ENCODE measurements at regions not wholly inside any gene's neighbourhood (a gene's known extent, or its start where the extent isn't known, plus 50 kb on each side); places are given as distances from the start of the nearest gene placed in this dataset.

DNA sequence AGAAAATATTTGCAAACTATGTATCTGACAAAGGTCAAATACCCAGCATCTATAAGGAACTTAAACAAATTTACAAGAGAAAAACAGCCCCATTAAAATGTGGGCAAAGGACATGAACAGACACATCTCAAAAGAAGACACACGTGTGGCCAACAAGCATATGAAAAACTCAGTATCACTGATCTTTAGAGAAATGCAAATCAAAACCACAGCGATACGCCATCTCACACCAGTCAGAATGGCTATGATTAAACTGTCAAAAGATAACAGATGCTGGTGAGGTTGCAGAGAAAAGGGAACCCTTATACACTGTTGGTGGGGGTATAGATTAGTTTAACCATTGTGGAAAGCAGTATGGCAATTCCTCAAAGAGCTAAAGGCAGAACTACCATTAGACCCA, 64.3 kb upstream of the RBMS1 start:
- no peak overlapping the region for H3K4me2 ChIP-seq
- ATAC-seq = no peak
- CTCF ChIA-PET = interaction anchor here (1.2 kb wide), 1 partner anchor 25 kb away, joined by 3 read pairs; no protein-coding TSS in a partner anchor
- no peak for DNase-seq (ENCODE audit: low read depth in 1 of 2, low spot score in 1 of 2)
- H3K4me3 ChIP-seq = no peak overlapping the region
- POLR2A ChIA-PET = no interaction called here
- no peak overlapping the region for H3K27ac ChIP-seq
- H3K4me1 ChIP-seq = peaks cover 22% of the 10 kb centered on the region
- no peaks in the 10 kb centered on the region; the same call in 2 of the 3 replicates for H3K9me3 ChIP-seq
- FAIRE-seq = no peak
- TF ChIP-seq MAZ (IDR thresholded peaks at IDR 0.05; ENCODE audit: borderline replicate concordance, low read depth, low read length) (no peak), SMC3 (IDR thresholded peaks at IDR 0.05) (no peak), CBX8 (IDR thresholded peaks at IDR 0.05) (no peak), POLR2A (IDR thresholded peaks at IDR 0.05; ENCODE audit: low read length) (no peak), BHLHE40 (IDR thresholded peaks at IDR 0.05; ENCODE audit: low read depth, low read length) (no peak), TP53 (CRISPR knock-in tag; IDR thresholded peaks at IDR 0.05) (no peak), EHMT2 (IDR thresholded peaks at IDR 0.05; ENCODE audit: low read depth) (no peak), CHD2 (IDR thresholded peaks at IDR 0.05; ENCODE audit: low read length, partially characterized antibody) (no peak), KDM1A (IDR thresholded peaks at IDR 0.05; ENCODE audit: low read depth) (no peak), FOXS1 (CRISPR knock-in tag; IDR thresholded peaks at IDR 0.05) (no peak)
- TF ChIP-seq, protein P1, sequence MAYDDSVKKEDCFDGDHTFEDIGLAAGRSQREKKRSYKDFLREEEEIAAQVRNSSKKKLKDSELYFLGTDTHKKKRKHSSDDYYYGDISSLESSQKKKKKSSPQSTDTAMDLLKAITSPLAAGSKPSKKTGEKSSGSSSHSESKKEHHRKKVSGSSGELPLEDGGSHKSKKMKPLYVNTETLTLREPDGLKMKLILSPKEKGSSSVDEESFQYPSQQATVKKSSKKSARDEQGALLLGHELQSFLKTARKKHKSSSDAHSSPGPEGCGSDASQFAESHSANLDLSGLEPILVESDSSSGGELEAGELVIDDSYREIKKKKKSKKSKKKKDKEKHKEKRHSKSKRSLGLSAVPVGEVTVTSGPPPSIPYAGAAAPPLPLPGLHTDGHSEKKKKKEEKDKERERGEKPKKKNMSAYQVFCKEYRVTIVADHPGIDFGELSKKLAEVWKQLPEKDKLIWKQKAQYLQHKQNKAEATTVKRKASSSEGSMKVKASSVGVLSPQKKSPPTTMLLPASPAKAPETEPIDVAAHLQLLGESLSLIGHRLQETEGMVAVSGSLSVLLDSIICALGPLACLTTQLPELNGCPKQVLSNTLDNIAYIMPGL (CRISPR knock-in tag; IDR thresholded peaks at IDR 0.05; ENCODE audit: borderline replicate concordance) = no peak
- WGBS (ENCODE audit: missing lambda C conversion rate) = 89% methylated on average over 3 of the region's 3 CpGs

- Histone ChIP-seq H3K4me2 (no peak overlapping the region), H3K4me3 (no peak overlapping the region), H3K9me3 (no peaks in the 10 kb centered on the region; the same call in 2 of the 3 replicates), H3K4me1 (peaks cover 28% of the 10 kb centered on the region), H3K27ac (no peak overlapping the region)
- FAIRE-seq (no peak), DNase-seq (ENCODE audit: low read depth in 1 of 2, low spot score in 1 of 2) (no peak), ATAC-seq (no peak)
- ChIA-PET POLR2A (no interaction called here), CTCF (interaction anchor here (0.5 to 1.2 kb wide), 2 partner anchors 24 to 25 kb away, joined by 3 read pairs; no protein-coding TSS in a partner anchor)
- no peak for TF ChIP-seq CEBPB (IDR thresholded peaks at IDR 0.05)
- no peak for TF ChIP-seq ATOH8 (CRISPR knock-in tag; IDR thresholded peaks at IDR 0.05; ENCODE audit: low read depth)
- no peak for TF ChIP-seq FOSL2 (IDR thresholded peaks at IDR 0.05)
- TF ChIP-seq FOSL2 (CRISPR knock-in tag; IDR thresholded peaks at IDR 0.05) = no peak
- TF ChIP-seq, protein P1 (CRISPR knock-in tag; IDR thresholded peaks at IDR 0.05; ENCODE audit: borderline replicate concordance) = no peak
- no peak for TF ChIP-seq ZNF302 (CRISPR knock-in tag; IDR thresholded peaks at IDR 0.05)
- TF ChIP-seq USF2 (IDR thresholded peaks at IDR 0.05) = no peak
- no peak for TF ChIP-seq KDM1A (IDR thresholded peaks at IDR 0.05; ENCODE audit: low read depth)
- TF ChIP-seq GATA3 (IDR thresholded peaks at IDR 0.05; ENCODE audit: borderline replicate concordance) = no peak
- no peak for TF ChIP-seq MAZ (IDR thresholded peaks at IDR 0.05; ENCODE audit: borderline replicate concordance, low read depth, low read length)
- TF ChIP-seq HEYL (CRISPR knock-in tag; IDR thresholded peaks at IDR 0.05) = no peak
- TF ChIP-seq FOSB (CRISPR knock-in tag; IDR thresholded peaks at IDR 0.05) = no peak
- TF ChIP-seq HDAC2 (IDR thresholded peaks at IDR 0.05) = no peak
- TF ChIP-seq REST (IDR thresholded peaks at IDR 0.05) = no peak
- no peak for TF ChIP-seq FOXS1 (CRISPR knock-in tag; IDR thresholded peaks at IDR 0.05)
- TF ChIP-seq MYC (IDR thresholded peaks at IDR 0.05; ENCODE audit: borderline replicate concordance, low read length) = no peak
- TF ChIP-seq, protein P2, sequence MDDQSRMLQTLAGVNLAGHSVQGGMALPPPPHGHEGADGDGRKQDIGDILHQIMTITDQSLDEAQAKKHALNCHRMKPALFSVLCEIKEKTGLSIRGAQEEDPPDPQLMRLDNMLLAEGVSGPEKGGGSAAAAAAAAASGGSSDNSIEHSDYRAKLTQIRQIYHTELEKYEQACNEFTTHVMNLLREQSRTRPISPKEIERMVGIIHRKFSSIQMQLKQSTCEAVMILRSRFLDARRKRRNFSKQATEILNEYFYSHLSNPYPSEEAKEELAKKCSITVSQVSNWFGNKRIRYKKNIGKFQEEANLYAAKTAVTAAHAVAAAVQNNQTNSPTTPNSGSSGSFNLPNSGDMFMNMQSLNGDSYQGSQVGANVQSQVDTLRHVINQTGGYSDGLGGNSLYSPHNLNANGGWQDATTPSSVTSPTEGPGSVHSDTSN (IDR thresholded peaks at IDR 0.05) = no peak
- TF ChIP-seq CBX2 (IDR thresholded peaks at IDR 0.05; ENCODE audit: borderline replicate concordance, low read depth) = no peak
- no peak for TF ChIP-seq JUNB (IDR thresholded peaks at IDR 0.05)
- no peak for TF ChIP-seq MAX (IDR thresholded peaks at IDR 0.05)
- WGBS (ENCODE audit: missing lambda C conversion rate) = 84% methylated on average over 5 of the region's 5 CpGs
These were observed 64.9 kb upstream of the RBMS1 start for GRCh38 chr2:160558531-160558930.
